Lung (tissue), 11 donors: ENCODE measurements at regions not wholly inside any gene's neighbourhood (a gene's known extent, or its start where the extent isn't known, plus 50 kb on each side); places are given as distances from the start of the nearest gene placed in this dataset.

ENCODE experiments used
- ATAC-seq: fragments of 200-7000 bp; cut with Tn5 transposase; one replicate; pipeline ENCODE4 v1.9.1; 2020; ENCODE audit warnings: moderate number of reproducible peaks; ENCODE audit not compliant: insufficient read depth, low FRiP score
- DNase-seq, 3 donors: peaks; one replicate each; pipeline ENCODE4 v3.0.0-alpha.2; 2013 to 2017
- H3K27ac ChIP-seq, 2 donors: one replicate each; pipeline ENCODE4 v1.5.1; 2013; ENCODE audit warnings: mild to moderate bottlenecking in 2 of 2, moderate library complexity in 2 of 2, control low read depth in 1 of 2, inconsistent platforms in 1 of 2, low read depth in 1 of 2, low read length in 1 of 2
- H3K27me3 ChIP-seq, 3 donors: one replicate each; pipeline ENCODE4 v1.5.1; 2013; ENCODE audit warnings: low read length in 2 of 3; ENCODE audit not compliant: control insufficient read depth in 3 of 3, insufficient read depth in 3 of 3
- H3K36me3 ChIP-seq, 4 donors: one replicate each; pipeline ENCODE4 v1.5.1; 2013; ENCODE audit warnings: low read length in 4 of 4, mild to moderate bottlenecking in 1 of 4, moderate library complexity in 1 of 4; ENCODE audit not compliant: control insufficient read depth in 4 of 4, insufficient read depth in 4 of 4
- H3K4me1 ChIP-seq, 5 donors: one replicate each; pipeline ENCODE4 v1.5.1; 2013; ENCODE audit warnings: low read length in 5 of 5, mild to moderate bottlenecking in 2 of 5, moderate library complexity in 1 of 5; ENCODE audit not compliant: control insufficient read depth in 5 of 5, insufficient read depth in 5 of 5
- H3K4me3 ChIP-seq: one replicate; pipeline ENCODE4 v1.5.1; 2013; ENCODE audit warnings: mild to moderate bottlenecking, control low read depth, moderate library complexity
- H3K9ac ChIP-seq, 2 donors: one replicate each; pipeline ENCODE4 v1.5.1; 2013; ENCODE audit warnings: low read length in 2 of 2, control low read depth in 1 of 2; ENCODE audit not compliant: insufficient read depth in 1 of 2
- H3K9me3 ChIP-seq, 4 donors: one replicate each; pipeline ENCODE4 v1.5.1; 2013; ENCODE audit warnings: low read length in 3 of 4, mild to moderate bottlenecking in 1 of 4, moderate library complexity in 1 of 4; ENCODE audit not compliant: control insufficient read depth in 4 of 4, insufficient read depth in 3 of 4
- WGBS, 2 donors: extraction: QIAGEN DNeasy Blood & Tissue Kit; methylation state at CpG; one replicate each; pipeline ENCODE4 v1.1.7; 2013; 5-methylcytosine and 5-hydroxymethylcytosine counted together
- TF ChIP-seq, protein P1 (sequence below): IDR thresholded peaks from 2 replicates; pipeline ENCODE4 v1.5.1; 2012; ENCODE audit warnings: mild to moderate bottlenecking; ENCODE audit errors: control extremely low read depth, extremely low read depth
- donor health status: control.
- donor health status: control.
- donor health status: Bipolar disorder and iron deficiency.
- donor health status: healthy.
- donor health status: DM: yes; HTN: yes; CAD: no.

GRCh38 chrX:781224-782204 is 150.9 kb downstream of the SHOX start:
- Histone ChIP-seq H3K36me3 (no peaks in the 10 kb centered on the region), H3K4me1 (no peaks in the 10 kb centered on the region), H3K9me3 (peaks cover 0 to 1% (median 0%) of the 10 kb centered on the region in 4 donors), H3K27ac (no peak overlapping the region), H3K4me3 (no peak overlapping the region), H3K27me3 (no peaks in the 10 kb centered on the region), H3K9ac (no peak overlapping the region)
- peak in 1 of 3 donors; percentile 7 for DNase-seq
- TF ChIP-seq, protein P1, sequence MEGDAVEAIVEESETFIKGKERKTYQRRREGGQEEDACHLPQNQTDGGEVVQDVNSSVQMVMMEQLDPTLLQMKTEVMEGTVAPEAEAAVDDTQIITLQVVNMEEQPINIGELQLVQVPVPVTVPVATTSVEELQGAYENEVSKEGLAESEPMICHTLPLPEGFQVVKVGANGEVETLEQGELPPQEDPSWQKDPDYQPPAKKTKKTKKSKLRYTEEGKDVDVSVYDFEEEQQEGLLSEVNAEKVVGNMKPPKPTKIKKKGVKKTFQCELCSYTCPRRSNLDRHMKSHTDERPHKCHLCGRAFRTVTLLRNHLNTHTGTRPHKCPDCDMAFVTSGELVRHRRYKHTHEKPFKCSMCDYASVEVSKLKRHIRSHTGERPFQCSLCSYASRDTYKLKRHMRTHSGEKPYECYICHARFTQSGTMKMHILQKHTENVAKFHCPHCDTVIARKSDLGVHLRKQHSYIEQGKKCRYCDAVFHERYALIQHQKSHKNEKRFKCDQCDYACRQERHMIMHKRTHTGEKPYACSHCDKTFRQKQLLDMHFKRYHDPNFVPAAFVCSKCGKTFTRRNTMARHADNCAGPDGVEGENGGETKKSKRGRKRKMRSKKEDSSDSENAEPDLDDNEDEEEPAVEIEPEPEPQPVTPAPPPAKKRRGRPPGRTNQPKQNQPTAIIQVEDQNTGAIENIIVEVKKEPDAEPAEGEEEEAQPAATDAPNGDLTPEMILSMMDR = no peak
- WGBS, 2 donors = 25 to 28% methylated on average over 28 of the region's 28 CpGs
- no peak for ATAC-seq

DNA sequence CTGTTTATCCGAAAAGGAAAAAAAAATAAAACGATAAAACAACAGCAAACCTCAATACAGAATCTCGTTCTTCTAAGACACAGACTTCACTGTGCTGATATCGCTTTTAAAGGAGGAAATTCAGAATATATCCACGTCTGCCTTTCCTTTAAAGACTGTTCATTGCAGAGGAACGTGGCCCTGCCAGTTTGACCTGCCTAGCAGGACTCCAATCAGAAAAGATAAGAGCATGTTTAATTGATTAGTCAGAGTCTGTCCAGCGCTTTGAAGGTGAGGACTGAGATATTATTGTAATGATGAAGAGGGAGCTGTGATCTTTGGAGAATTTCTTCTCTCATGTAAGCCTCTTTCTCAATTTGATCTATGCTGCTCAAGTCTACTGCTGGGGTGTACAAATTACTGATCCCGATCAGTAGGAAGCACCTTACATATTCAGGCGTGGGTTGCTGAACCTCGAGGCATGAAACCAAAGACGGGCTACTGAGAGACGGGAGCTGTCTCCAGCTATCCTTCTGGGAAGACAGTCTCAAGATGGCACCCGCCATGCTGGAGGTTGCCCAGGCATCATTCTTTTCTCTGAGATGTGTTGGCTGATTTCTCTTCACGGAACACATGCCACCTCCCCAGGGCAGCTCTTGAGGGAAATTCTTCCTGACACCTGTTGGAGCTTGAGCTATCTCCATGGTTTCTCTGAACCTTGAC is 146.1 kb downstream of the SHOX start:
- no peak for DNase-seq
- 65 to 82% methylated on average over 14 of the region's 14 CpGs for WGBS, 2 donors
- Histone ChIP-seq H3K36me3 (no peaks in the 10 kb centered on the region), H3K9me3 (no peaks in the 10 kb centered on the region), H3K4me1 (no peaks in the 10 kb centered on the region), H3K4me3 (no peak overlapping the region), H3K27me3 (no peaks in the 10 kb centered on the region), H3K27ac (no peak overlapping the region), H3K9ac (no peak overlapping the region)
- no peak for ATAC-seq
- TF ChIP-seq, protein P1 = no peak

- no peak for DNase-seq
- H3K36me3 ChIP-seq = no peaks in the 10 kb centered on the region
- no peak overlapping the region for H3K4me3 ChIP-seq
- H3K4me1 ChIP-seq = no peaks in the 10 kb centered on the region
- WGBS, 2 donors = 68 to 74% methylated on average over 9 of the region's 9 CpGs
- ATAC-seq = no peak
- peaks cover 0 to 2% (median 0%) of the 10 kb centered on the region in 4 donors for H3K9me3 ChIP-seq
- no peaks in the 10 kb centered on the region for H3K27me3 ChIP-seq
- no peak overlapping the region for H3K27ac ChIP-seq
- no peak overlapping the region for H3K9ac ChIP-seq
- TF ChIP-seq, protein P1 = no peak
Observed at GRCh38 chrX:776061-776460, 145.5 kb downstream of the SHOX start.
